Neural progenitor cell (in vitro differentiated cells): ENCODE measurements at regions not wholly inside any gene's neighbourhood (a gene's known extent, or its start where the extent isn't known, plus 50 kb on each side); places are given as distances from the start of the nearest gene placed in this dataset.

Source experiments
- CTCF ChIP-seq: fragments of 200-600 bp; sonication (generic); IDR thresholded peaks from 2 replicates; pipeline ENCODE4 v1.5.1; 2017; ENCODE audit warnings: antibody characterized with exemption, mild to moderate bottlenecking
- EZH2phosphoT487 ChIP-seq: fragments of 200-600 bp; sonication (generic); IDR thresholded peaks from 2 replicates; pipeline ENCODE4 v1.6.1; 2017; ENCODE audit warnings: antibody characterized with exemption

GRCh38 chr3:23685541-23686258 lies 120.1 kb upstream of the UBE2E1 start:
- no peak for TF ChIP-seq EZH2phosphoT487
- TF ChIP-seq CTCF = no peak
